Coronary artery (tissue), 2 donors: ENCODE measurements at regions not wholly inside any gene's neighbourhood (a gene's known extent, or its start where the extent isn't known, plus 50 kb on each side); places are given as distances from the start of the nearest gene placed in this dataset.

ENCODE experiments used
- DNase-seq: peaks from one replicate; pipeline ENCODE4 v3.0.0-alpha.2; 2017; ENCODE audit warnings: low spot score
- H3K27ac ChIP-seq, 2 donors: fragments of 200-600 bp; sonication (generic); one replicate each; pipeline ENCODE4 v1.5.1; 2016 to 2019
- H3K4me3 ChIP-seq: fragments of 200-600 bp; sonication (generic); 2 replicates; pipeline ENCODE4 v1.5.1; 2016; ENCODE audit warnings: mild to moderate bottlenecking, moderate library complexity
- TF ChIP-seq, protein P1 (sequence below): fragments of 200-600 bp; sonication (generic); IDR thresholded peaks from one replicate; pipeline ENCODE4 v1.5.1; 2019; ENCODE audit warnings: antibody characterized with exemption

DNA sequence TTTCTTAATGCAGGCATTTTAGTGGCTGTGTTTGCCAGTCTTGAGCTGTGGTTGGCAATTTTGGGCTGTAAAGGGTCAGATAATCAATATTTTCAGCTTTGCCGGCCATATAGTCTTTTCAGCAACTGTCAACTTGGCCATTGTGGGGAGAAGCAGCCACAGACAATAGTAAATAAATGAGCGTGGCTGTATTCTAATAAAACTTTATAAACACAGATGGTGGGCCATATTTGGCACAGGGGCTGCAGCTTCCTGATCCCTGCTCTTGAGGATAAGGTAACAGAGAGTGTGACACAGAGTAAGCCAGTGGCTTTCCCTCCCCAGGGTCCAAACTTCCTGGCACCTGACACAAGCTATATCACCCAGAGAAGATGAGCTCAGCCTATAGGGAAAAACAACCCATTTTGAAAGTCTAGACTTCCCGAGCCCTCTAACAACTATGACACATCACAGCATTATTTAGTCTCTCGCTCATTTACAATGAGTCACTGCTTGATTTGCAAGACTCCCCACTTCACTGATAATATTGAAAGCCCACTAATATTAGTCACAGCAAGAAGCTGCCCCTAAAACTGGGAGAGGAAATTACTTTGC is 163.1 kb upstream of the TMPO start:
- no peak overlapping the region for H3K4me3 ChIP-seq
- TF ChIP-seq, protein P1, sequence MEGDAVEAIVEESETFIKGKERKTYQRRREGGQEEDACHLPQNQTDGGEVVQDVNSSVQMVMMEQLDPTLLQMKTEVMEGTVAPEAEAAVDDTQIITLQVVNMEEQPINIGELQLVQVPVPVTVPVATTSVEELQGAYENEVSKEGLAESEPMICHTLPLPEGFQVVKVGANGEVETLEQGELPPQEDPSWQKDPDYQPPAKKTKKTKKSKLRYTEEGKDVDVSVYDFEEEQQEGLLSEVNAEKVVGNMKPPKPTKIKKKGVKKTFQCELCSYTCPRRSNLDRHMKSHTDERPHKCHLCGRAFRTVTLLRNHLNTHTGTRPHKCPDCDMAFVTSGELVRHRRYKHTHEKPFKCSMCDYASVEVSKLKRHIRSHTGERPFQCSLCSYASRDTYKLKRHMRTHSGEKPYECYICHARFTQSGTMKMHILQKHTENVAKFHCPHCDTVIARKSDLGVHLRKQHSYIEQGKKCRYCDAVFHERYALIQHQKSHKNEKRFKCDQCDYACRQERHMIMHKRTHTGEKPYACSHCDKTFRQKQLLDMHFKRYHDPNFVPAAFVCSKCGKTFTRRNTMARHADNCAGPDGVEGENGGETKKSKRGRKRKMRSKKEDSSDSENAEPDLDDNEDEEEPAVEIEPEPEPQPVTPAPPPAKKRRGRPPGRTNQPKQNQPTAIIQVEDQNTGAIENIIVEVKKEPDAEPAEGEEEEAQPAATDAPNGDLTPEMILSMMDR, result no peak

GRCh38 chr12:98352835-98353234 is 162.6 kb upstream of the TMPO start:
- Histone ChIP-seq H3K27ac (no peak overlapping the region), H3K4me3 (no peak overlapping the region)
- no peak for DNase-seq
- TF ChIP-seq, protein P1, result no peak

More for the DNA sequence above, 163.1 kb upstream of the TMPO start:
- H3K27ac ChIP-seq, result no peak overlapping the region
- DNase-seq, result no peak

DNA sequence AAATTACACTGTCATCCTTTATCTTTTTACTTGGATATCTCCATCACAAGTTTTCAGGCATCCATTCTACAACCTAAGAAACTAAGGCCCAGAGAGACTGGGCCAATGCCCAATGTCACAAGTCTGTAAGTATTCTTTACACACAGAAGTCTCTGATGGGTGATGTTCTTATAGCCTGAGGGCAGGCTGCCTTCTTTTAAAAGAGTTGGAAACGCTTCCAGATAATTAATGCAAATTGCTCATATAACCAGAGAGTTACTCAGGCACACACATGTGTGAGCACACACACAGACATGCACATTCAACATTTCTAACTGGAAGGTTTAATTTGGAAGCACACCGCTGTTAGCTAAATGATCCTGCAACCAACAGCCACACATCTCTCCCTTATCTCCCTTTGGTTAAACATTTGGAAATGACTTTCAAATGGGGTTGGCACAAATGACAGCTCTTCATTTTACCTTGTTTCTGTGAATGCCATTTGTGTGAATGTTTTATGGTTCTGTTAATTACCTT is 160.8 kb upstream of the TMPO start:
- TF ChIP-seq, protein P1, result no peak
- Histone ChIP-seq H3K4me3 (no peak overlapping the region), H3K27ac (no peak overlapping the region)
- DNase-seq, result no peak

DNA sequence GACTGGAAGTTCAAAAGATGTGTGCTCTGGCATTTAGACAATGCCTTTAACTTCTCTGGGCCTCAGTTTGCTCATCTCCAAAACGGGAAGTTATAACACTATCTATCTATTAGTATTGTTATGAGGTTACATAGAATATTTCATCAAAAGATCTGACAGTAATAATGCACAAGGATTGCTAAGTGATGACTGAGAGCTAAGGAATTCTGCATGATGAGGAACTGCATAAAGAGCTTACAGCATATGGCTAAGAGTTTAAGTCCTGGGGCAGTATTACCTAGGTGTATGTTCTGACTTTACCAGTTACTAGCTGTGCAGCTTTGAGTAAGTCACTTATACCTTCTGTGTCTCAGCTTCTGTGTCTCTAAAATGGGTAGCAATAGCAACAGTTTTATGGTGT is 160.1 kb upstream of the TMPO start:
- no peak overlapping the region for H3K27ac ChIP-seq
- TF ChIP-seq, protein P1, result no peak
- no peak for DNase-seq
- H3K4me3 ChIP-seq, result no peak overlapping the region

GRCh38 chr12:98355933-98356332 is 159.5 kb upstream of the TMPO start:
- no peak for DNase-seq
- TF ChIP-seq, protein P1, result no peak

GRCh38 chr12:98358144-98358543 is 157.2 kb upstream of the TMPO start:
- TF ChIP-seq, protein P1, result no peak
- no peak for DNase-seq
- Histone ChIP-seq H3K4me3 (no peak overlapping the region), H3K27ac (no peak overlapping the region)

More at GRCh38 chr12:98355933-98356332, 159.5 kb upstream of the TMPO start:
- Histone ChIP-seq H3K4me3 (no peak overlapping the region), H3K27ac (no peak overlapping the region)

GRCh38 chr12:98359856-98360255 is 155.5 kb upstream of the TMPO start:
- Histone ChIP-seq H3K4me3 (no peak overlapping the region), H3K27ac (no peak overlapping the region)
- TF ChIP-seq, protein P1, result no peak
- DNase-seq, result no peak
